Transverse colon (tissue), 3 donors: ENCODE measurements at regions not wholly inside any gene's neighbourhood (a gene's known extent, or its start where the extent isn't known, plus 50 kb on each side); places are given as distances from the start of the nearest gene placed in this dataset.

Experiments
- CTCF ChIP-seq, 5 experiments: fragments of 200-600 bp in 3 of 5; fragments of 450-650 bp in 2 of 5; sonication (generic) in 3 of 5; IDR thresholded peaks; 1 replicate in 2 of 5; 2 replicates in 3 of 5; pipeline ENCODE4 v1.5.1; 2016 to 2017; ENCODE audit warnings: antibody characterized with exemption in 5 of 5, inconsistent platforms in 3 of 5, mild to moderate bottlenecking in 2 of 5, moderate library complexity in 1 of 5
- EP300 ChIP-seq: sonication (generic); formaldehyde crosslinking; IDR thresholded peaks from one replicate; pipeline ENCODE4 v1.6.1; 2017; ENCODE audit warnings: antibody characterized with exemption, low read depth
- POLR2A ChIP-seq: fragments of 450-650 bp; IDR thresholded peaks from one replicate; pipeline ENCODE4 v1.6.1; 2016; ENCODE audit warnings: antibody characterized with exemption, mild to moderate bottlenecking, moderate library complexity

DNA sequence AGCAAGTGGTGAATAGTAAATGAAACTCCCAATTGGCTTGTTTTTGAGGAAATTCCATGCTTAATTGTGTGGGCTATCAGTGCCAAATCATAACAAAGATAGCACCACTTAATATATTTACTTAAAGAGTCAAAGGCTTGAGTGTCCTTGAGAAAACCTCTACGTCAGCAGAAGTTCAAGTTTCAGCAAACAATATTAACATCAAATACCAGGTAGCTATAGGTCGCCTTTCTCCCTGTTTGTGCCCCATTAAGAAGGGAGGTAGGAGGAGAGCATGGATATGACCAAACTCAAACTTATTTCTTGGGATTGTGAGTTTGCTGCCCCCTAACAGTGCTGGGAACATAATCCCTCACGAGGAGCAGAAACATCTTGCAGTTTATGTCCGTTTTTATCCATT lies 105.6 kb upstream of the SYN3 start:
- TF ChIP-seq EP300: no peak
- no peak for TF ChIP-seq CTCF (IDR thresholded peaks at IDR 0.05)
- no peak for TF ChIP-seq POLR2A
